ENCODE measurements at regions not wholly inside any gene's neighbourhood (a gene's known extent, or its start where the extent isn't known, plus 50 kb on each side); places are given as distances from the start of the nearest gene placed in this dataset.

DNA sequence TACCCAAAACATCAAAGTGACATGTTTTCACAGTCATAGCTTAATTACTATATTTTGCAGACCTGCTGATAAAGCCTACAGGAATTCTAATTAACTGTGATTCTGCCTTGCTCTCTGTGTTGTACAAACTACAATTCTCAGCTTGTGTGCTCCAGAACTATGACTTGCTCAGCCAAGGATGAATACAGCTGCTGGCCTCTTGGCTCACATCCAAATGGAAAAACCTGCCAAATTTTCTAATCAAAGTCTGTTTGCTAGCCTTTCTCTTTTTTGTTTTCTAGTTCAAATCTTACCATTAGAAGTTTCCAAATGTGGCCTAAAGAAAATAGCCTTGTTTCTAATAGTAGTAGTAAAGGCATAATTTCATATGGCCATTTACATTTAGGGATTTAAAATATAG is 1176.8 kb downstream of the FAM133A start (continued):
- TF ChIP-seq ZNF462 (CRISPR knock-in tag; IDR thresholded peaks at IDR 0.05) (no peak), ZNF331 (CRISPR knock-in tag; IDR thresholded peaks at IDR 0.05; ENCODE audit: low read depth) (no peak)

DNA sequence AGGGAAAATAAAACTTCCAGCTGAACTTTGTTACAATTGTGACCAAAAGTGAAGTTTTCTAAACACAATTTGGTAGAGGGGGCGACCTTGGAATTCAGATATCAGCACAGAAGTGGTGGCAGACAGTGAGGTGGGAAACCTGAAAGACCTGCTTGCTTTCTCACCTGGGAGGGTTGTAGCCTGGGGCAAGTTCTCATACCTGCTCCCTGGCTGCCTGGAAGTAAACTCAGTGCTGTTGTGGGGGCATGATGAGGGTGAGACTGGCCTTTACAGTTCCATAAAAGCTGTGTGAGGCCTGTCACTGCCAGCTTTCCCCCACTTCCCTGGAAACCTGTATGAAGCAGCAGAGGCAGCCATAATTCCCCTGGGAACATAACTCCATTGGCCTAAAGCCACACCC is 1180.2 kb downstream of the FAM133A start:
- no peaks in the 10 kb centered on the region for H3K79me2 ChIP-seq (replicated peaks; ENCODE audit: insufficient read depth)
- DNase-seq (ENCODE audit: low spot score) (no peak), ATAC-seq (no peak)
- H3K36me3 ChIP-seq (ENCODE audit: insufficient read depth), result no peaks in the 10 kb centered on the region
- H2AFZ ChIP-seq, result no peak overlapping the region
- H3K4me3 ChIP-seq, result no peak overlapping the region
- no peaks in the 10 kb centered on the region for H3K9me3 Mint-ChIP-seq
- H3K4me1 ChIP-seq (ENCODE audit: insufficient read depth), result no peaks in the 10 kb centered on the region
- no peaks in the 10 kb centered on the region for H3F3A ChIP-seq (replicated peaks; ENCODE audit: low read depth)
- H3K4me2 ChIP-seq, result no peak overlapping the region
- H3K4me1 Mint-ChIP-seq, result peaks cover 4% of the 10 kb centered on the region; the same call in 1 of the 3 replicates
- no peaks in the 10 kb centered on the region for H4K20me1 ChIP-seq (replicated peaks; ENCODE audit: insufficient read depth)
- no peak overlapping the region for H3K27ac ChIP-seq (ENCODE audit: low read depth)
- H3K27me3 ChIP-seq (ENCODE audit: insufficient read depth), result no peaks in the 10 kb centered on the region
- H3K4me3 Mint-ChIP-seq, result no peak overlapping the region
- H3K9me2 ChIP-seq (ENCODE audit: insufficient read depth), result no peaks in the 10 kb centered on the region; the same call in 1 of the 2 replicates
- no peak overlapping the region for H3K27ac Mint-ChIP-seq
- no peaks in the 10 kb centered on the region for H3K36me3 Mint-ChIP-seq (ENCODE audit: low read depth)
- no peaks in the 10 kb centered on the region for H3K27me3 Mint-ChIP-seq (ENCODE audit: insufficient read depth, low read depth, poor library complexity)
- TF ChIP-seq CREB1 (CRISPR knock-in tag; IDR thresholded peaks at IDR 0.05; ENCODE audit: low read depth) (no peak), EZH2 (IDR thresholded peaks at IDR 0.05; ENCODE audit: low read depth, unreplicated experiment) (no peak), ETS1 (IDR thresholded peaks at IDR 0.05) (no peak), JUNB (IDR thresholded peaks at IDR 0.05; ENCODE audit: unreplicated experiment) (no peak), ZNF331 (CRISPR knock-in tag; IDR thresholded peaks at IDR 0.05; ENCODE audit: low read depth) (no peak), ZNF114 (CRISPR knock-in tag; IDR thresholded peaks at IDR 0.05) (no peak), EZH2phosphoT487 (IDR thresholded peaks at IDR 0.05; ENCODE audit: unreplicated experiment) (no peak), STAT1 (IDR thresholded peaks at IDR 0.05; ENCODE audit: unreplicated experiment) (no peak), NANOG (IDR thresholded peaks at IDR 0.05; ENCODE audit: borderline replicate concordance) (no peak), POLR2AphosphoS5 (IDR thresholded peaks at IDR 0.05; ENCODE audit: low read depth) (no peak)
- TF ChIP-seq, protein P1, sequence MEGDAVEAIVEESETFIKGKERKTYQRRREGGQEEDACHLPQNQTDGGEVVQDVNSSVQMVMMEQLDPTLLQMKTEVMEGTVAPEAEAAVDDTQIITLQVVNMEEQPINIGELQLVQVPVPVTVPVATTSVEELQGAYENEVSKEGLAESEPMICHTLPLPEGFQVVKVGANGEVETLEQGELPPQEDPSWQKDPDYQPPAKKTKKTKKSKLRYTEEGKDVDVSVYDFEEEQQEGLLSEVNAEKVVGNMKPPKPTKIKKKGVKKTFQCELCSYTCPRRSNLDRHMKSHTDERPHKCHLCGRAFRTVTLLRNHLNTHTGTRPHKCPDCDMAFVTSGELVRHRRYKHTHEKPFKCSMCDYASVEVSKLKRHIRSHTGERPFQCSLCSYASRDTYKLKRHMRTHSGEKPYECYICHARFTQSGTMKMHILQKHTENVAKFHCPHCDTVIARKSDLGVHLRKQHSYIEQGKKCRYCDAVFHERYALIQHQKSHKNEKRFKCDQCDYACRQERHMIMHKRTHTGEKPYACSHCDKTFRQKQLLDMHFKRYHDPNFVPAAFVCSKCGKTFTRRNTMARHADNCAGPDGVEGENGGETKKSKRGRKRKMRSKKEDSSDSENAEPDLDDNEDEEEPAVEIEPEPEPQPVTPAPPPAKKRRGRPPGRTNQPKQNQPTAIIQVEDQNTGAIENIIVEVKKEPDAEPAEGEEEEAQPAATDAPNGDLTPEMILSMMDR (conservative IDR thresholded peaks at IDR 0.05; ENCODE audit: low read depth in 2 of 2), result no peak
- TF ChIP-seq, protein P2, sequence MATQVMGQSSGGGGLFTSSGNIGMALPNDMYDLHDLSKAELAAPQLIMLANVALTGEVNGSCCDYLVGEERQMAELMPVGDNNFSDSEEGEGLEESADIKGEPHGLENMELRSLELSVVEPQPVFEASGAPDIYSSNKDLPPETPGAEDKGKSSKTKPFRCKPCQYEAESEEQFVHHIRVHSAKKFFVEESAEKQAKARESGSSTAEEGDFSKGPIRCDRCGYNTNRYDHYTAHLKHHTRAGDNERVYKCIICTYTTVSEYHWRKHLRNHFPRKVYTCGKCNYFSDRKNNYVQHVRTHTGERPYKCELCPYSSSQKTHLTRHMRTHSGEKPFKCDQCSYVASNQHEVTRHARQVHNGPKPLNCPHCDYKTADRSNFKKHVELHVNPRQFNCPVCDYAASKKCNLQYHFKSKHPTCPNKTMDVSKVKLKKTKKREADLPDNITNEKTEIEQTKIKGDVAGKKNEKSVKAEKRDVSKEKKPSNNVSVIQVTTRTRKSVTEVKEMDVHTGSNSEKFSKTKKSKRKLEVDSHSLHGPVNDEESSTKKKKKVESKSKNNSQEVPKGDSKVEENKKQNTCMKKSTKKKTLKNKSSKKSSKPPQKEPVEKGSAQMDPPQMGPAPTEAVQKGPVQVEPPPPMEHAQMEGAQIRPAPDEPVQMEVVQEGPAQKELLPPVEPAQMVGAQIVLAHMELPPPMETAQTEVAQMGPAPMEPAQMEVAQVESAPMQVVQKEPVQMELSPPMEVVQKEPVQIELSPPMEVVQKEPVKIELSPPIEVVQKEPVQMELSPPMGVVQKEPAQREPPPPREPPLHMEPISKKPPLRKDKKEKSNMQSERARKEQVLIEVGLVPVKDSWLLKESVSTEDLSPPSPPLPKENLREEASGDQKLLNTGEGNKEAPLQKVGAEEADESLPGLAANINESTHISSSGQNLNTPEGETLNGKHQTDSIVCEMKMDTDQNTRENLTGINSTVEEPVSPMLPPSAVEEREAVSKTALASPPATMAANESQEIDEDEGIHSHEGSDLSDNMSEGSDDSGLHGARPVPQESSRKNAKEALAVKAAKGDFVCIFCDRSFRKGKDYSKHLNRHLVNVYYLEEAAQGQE (IDR thresholded peaks at IDR 0.05; ENCODE audit: unreplicated experiment), result no peak

All from GM23338 (cell line).